ENCODE measurements at regions not wholly inside any gene's neighbourhood (a gene's known extent, or its start where the extent isn't known, plus 50 kb on each side); places are given as distances from the start of the nearest gene placed in this dataset.
"Not testable (repeated sequence)": the region's sequence is repeated elsewhere in the genome, so short reads cannot be mapped to it uniquely, and the experiment has no call there.

GRCh38 chr3:75453839-75454238 is 210.3 kb upstream of the FRG2C start:
- not testable (repeated sequence) for DNase-seq

GRCh38 chr3:75474530-75474929 is 189.6 kb upstream of the FRG2C start:
- not testable (repeated sequence) for DNase-seq

- not testable (repeated sequence) for DNase-seq
Measured at GRCh38 chr3:75496600-75496999, 167.5 kb upstream of the FRG2C start.

- not testable (repeated sequence) for DNase-seq
Measured at GRCh38 chr3:75500357-75500756, 163.8 kb upstream of the FRG2C start.

GRCh38 chr3:75502171-75502570 is 162.0 kb upstream of the FRG2C start:
- not testable (repeated sequence) for DNase-seq

- DNase-seq: not testable (repeated sequence)
Measured at GRCh38 chr3:75502769-75503756, 161.1 kb upstream of the FRG2C start.

- DNase-seq: no peak
Measured at GRCh38 chr3:75506603-75507002, 157.5 kb upstream of the FRG2C start.

GRCh38 chr3:75507956-75508355 is 156.2 kb upstream of the FRG2C start:
- DNase-seq: not testable (repeated sequence)

- DNase-seq: not testable (repeated sequence)
Measured at GRCh38 chr3:75527657-75528056, 136.5 kb upstream of the FRG2C start.

- peak; percentile 1 for DNase-seq
Measured at GRCh38 chr3:75552095-75552494, 112.0 kb upstream of the FRG2C start.

- DNase-seq: not testable (repeated sequence)
Measured at GRCh38 chr3:75564427-75564826, 99.7 kb upstream of the FRG2C start.

GRCh38 chr3:75572303-75572702 is 91.8 kb upstream of the FRG2C start:
- not testable (repeated sequence) for DNase-seq

GRCh38 chr3:75579091-75579490 is 85.0 kb upstream of the FRG2C start:
- not testable (repeated sequence) for DNase-seq

- not testable (repeated sequence) for DNase-seq
Measured at GRCh38 chr3:75579536-75579935, 84.6 kb upstream of the FRG2C start.

- DNase-seq: not testable (repeated sequence)
Measured at GRCh38 chr3:75579981-75580782, 83.9 kb upstream of the FRG2C start.

- DNase-seq: not testable (repeated sequence)
Measured at GRCh38 chr3:75582536-75582935, 81.6 kb upstream of the FRG2C start.

GRCh38 chr3:75583116-75583515 is 81.0 kb upstream of the FRG2C start:
- not testable (repeated sequence) for DNase-seq

GRCh38 chr3:75587695-75588094 is 76.4 kb upstream of the FRG2C start:
- DNase-seq: not testable (repeated sequence)

- DNase-seq: not testable (repeated sequence)
Measured at GRCh38 chr3:75590382-75590781, 73.7 kb upstream of the FRG2C start.

GRCh38 chr3:75604286-75604934 is 59.7 kb upstream of the FRG2C start:
- not testable (repeated sequence) for DNase-seq

- not testable (repeated sequence) for DNase-seq
Measured at GRCh38 chr3:75607996-75608395, 56.1 kb upstream of the FRG2C start.

GRCh38 chr3:75609598-75609997 is 54.5 kb upstream of the FRG2C start:
- not testable (repeated sequence) for DNase-seq

GRCh38 chr3:75610773-75611172 is 53.4 kb upstream of the FRG2C start:
- no peak for DNase-seq

All from NCI-H146 (cell line).